ENCODE measurements at regions not wholly inside any gene's neighbourhood (a gene's known extent, or its start where the extent isn't known, plus 50 kb on each side); places are given as distances from the start of the nearest gene placed in this dataset.

GRCh38 chr11:123378096-123378495 is 52.0 kb upstream of the GRAMD1B start:
- no peak for DNase-seq (ENCODE audit: low read depth)

DNA sequence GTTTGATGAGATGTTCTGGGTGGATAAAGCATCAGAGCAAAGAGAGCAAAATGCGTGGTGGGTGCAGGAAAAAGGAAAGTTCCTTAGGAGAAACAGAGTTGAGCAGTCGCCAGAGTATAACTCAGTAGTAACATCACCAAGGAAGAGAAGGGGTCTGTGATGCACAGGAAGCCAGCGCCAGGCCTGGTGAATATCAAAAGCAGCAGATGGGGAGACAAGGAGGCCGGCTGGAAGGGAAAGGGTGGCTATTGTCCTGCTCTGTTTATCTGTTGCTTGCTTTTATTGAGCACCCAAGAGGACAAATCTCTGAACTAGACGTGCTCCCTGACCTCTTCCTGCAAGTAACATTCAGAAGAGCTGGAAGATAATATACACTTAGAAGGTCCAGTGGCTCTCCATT is 52.7 kb upstream of the GRAMD1B start:
- no peak for DNase-seq (ENCODE audit: low read depth)

GRCh38 chr11:123375832-123376231 is 54.2 kb upstream of the GRAMD1B start:
- DNase-seq (ENCODE audit: low read depth): no peak

DNA sequence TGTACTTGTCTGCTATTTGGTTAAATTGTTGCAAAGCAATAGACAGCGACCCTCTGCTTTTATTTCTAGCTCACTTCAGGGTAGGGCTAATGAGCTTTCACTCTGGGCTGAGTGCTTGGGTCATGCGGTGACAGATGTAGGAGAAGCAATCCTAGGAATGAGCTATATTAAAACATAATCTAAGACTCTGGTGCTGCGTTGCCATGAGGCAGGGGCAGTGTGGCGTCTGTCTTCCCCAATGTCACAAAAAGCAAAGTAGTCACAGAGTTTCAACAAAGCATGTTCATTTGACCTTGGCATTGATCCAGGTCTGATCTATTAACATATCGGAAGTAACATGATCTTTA is 55.5 kb upstream of the GRAMD1B start:
- no peak for DNase-seq (ENCODE audit: low read depth)

DNA sequence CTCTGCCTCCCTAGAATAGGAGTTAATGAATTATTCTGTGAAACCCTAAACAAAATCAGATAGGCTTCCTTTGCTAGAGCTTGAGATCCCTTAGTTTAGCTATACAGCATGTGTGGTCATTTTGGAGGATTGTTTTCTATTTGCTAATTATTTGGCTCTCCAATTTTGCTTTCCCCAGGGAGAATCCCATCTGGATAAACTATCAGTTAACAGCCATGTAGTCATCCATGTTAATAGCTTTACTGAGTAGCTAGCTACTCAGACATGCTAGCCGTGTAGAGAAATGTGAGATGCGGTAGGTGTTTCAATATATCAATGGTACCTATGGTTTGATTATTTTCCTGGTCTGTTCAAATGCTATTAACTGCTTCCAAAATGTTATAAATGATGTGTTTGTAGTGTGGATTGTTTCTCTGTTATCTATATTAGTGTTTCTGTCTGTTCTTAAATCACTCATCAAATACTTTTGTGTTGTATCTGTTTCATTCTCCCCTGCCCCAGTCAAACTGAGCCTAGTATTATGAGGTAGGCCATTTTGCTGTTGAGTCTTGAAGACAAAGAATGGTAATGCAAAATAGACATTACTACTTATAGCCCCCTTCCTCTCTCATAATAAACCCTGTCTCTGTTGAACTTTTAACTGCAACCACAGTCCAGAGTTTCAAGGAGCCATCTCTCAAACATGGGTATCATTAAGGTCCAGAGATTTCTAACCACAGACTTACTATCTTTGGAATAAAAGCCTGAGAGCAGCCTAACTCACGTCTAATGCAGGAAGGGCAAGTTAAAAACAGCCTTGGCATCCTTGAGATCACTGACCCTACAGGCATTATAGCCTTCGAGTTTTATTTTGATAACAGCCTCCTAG is 56.1 kb upstream of the GRAMD1B start:
- DNase-seq (ENCODE audit: low read depth): no peak

DNA sequence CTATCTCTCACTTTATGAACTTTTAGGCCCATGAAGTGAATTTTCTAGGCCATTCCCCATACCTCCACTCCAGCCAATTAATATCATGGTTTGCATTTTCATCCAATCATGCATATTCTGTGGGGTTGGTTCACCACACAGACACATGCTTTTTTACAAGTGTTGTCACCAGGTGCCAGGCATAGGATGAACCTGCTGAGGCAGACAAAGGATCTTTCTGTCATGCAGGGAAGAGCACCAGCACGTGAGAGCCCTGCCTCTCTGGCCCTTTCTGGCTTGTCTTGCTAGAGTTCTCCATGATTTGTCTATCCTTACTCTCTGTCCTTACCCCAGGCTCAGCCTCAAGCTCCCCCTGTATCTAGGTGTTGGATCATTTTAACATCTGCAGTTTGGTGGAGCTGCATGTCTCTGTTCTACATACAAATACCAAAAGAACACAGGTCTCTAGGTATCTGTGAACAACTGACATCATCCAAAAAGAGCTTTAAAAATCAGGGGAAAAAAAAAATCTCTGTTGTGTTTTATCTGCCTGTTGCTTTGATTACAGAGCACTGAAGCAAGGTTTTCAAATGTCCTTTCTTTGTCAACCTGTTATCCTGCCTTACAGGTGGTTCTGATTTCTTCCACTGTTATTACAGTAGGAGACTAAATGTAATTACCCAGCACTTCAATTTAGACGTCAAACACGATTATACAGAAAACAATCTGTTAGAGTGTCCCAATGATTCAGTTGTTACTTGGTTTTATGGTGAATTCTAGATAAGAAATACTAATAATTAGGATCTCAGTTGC is 58.4 kb upstream of the GRAMD1B start:
- no peak for DNase-seq (ENCODE audit: low read depth)

DNA sequence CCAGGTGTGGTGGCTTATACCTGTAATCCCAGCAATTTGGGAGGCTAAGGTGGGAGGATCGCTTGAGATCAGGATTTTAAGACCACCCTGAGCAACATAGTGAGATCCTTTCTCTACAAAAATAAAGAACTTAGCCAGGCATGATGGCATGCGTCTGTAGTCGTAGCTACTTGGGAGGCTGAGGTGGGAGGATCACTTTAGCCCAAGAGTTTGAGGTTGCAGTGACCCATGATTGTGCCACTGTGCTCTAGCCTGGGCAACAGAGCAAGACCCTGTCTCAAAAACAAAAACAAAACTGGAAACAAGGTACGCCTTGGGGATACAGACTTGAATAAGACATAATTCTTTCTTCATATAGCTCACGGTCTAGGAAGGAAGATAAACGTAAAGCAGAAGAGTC is 63.1 kb upstream of the GRAMD1B start:
- no peak for DNase-seq (ENCODE audit: low read depth)

DNA sequence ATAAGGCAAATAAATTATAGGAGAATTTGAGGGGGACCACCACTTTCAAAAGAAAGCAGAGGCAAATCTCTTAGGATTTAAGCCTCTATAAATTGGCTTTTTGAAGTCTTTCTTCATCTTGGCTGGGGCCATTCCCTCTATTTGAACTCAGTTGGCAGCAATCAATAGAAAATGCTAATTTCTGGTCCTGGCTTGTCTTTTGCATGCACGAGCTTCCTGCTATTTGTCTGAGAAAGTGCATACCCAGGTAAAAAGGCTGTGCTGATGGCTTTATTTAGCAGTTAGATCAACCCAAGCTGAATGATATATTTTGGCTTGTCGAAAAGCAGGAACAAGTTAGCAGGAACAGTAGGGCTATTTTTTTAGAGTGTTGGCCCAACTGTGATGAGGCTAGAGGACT is 64.1 kb upstream of the GRAMD1B start:
- DNase-seq (ENCODE audit: low read depth): no peak

GRCh38 chr11:123364080-123364479 is 66.0 kb upstream of the GRAMD1B start:
- no peak for DNase-seq (ENCODE audit: low read depth)

DNA sequence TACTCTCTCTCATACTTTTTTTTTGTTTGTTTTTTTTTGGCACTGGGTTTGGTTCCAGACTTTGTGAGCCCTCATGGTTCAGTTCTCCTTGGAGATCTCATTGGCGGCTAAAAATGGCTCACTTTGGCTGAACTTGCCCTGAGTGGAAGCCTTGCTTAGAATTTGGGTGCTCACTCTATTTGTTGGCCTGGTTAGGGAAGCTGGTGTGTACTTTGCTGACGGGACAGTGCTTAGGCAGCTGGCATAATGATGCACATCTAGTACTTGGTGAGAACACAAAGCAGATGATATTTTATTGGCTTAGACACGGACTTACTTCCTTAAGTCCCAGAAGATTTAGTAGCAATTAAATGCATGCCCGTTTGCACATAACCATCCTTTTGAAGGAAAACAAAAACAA is 66.5 kb upstream of the GRAMD1B start:
- no peak for DNase-seq (ENCODE audit: low read depth)

GRCh38 chr11:123362941-123363340 is 67.1 kb upstream of the GRAMD1B start:
- DNase-seq (ENCODE audit: low read depth): no peak

GRCh38 chr11:123362186-123362585 is 67.9 kb upstream of the GRAMD1B start:
- DNase-seq (ENCODE audit: low read depth): no peak

DNA sequence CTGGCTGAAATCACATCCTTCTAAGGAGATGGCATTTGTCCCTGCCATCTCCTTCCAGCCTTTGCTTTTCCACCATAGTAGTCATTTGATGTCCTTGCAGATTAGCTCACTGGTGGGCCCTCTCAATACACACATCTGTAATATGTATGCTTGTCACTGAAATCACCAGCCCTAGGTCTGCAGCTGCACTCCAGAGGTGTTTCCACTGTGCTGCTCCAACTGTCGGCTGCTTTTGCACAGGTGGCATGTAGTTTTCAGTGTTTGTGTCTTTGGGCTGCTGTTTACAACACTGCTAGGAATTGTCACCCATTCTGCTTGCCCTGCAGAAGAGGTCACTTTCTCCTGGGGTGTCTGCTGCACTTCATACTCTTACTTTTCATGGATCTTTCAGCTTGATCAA is 69.0 kb upstream of the GRAMD1B start:
- DNase-seq (ENCODE audit: low read depth): no peak

- DNase-seq (ENCODE audit: low read depth): no peak
Measured at GRCh38 chr11:123360267-123360936, 69.7 kb upstream of the GRAMD1B start.

- peak; percentile 7 for DNase-seq (ENCODE audit: low read depth)
Measured at GRCh38 chr11:123357990-123358827, 71.9 kb upstream of the GRAMD1B start.

DNA sequence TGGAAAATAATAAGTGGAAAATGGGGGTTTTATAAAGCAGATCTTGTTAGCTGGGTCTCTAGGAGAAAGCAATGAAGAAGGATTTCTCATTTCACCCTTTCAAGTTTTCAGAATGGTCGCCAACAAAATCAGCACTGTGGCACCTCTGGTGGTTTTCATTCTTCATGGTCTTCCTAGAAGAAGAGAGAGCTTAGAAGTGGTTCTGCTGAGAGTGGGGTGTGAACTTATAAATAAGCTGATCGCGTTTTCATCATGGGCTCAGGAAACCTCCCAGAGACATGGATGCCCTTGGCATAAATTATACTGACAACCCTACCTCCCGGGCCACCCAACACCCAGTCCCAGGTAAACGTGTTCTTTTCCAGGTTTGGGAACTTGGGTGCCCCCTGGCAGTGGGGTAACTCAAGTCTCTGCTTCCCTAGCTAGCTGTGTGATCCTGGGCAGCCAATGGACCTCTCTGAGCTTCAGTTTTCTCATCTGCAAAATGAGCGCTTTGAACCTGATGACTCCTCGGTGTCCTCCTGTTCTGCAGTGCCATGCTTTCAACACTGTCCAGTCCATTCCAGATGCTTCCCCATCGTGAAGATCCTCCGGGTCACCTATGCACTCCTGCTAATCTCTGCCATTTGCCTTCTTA is 72.6 kb upstream of the GRAMD1B start:
- DNase-seq (ENCODE audit: low read depth): no peak

DNA sequence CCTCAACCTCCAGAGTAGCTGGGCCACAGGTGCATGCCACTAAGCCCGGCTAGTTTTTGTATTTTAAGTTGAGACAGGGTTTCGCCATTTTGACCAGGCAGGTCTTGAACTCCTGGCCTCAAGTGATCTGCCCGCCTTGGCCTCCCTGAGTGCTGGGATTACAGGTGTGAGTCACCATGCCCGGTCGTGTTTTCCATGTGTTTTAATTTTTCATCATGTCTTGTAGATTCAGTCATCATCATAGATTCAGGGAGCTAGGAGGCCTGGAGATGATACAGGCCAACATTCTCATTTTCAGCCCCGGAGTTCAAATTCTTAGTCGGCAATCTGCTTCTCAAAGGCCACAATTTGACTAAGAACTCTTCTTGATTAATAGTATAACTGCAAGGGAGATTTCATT is 73.5 kb upstream of the GRAMD1B start:
- DNase-seq (ENCODE audit: low read depth): no peak

- DNase-seq (ENCODE audit: low read depth): no peak
Measured at GRCh38 chr11:123354371-123354975, 75.6 kb upstream of the GRAMD1B start.

- DNase-seq (ENCODE audit: low read depth): no peak
Measured at GRCh38 chr11:123351375-123351774, 78.7 kb upstream of the GRAMD1B start.

GRCh38 chr11:123349382-123349781 is 80.7 kb upstream of the GRAMD1B start:
- no peak for DNase-seq (ENCODE audit: low read depth)

- no peak for DNase-seq (ENCODE audit: low read depth)
Measured at GRCh38 chr11:123344790-123345357, 85.2 kb upstream of the GRAMD1B start.
